ENCODE measurements at regions not wholly inside any gene's neighbourhood (a gene's known extent, or its start where the extent isn't known, plus 50 kb on each side); places are given as distances from the start of the nearest gene placed in this dataset.
A peak's percentile ranks its signal among the peaks of the same experiment; 100 is the strongest.

GRCh38 chr10:44326474-44327030, 58.3 kb downstream of the CXCL12 start:
- DNase-seq (ENCODE audit: low read depth in 2 of 2): no peak

GRCh38 chr10:44325596-44326307, 59.1 kb downstream of the CXCL12 start:
- no peak for DNase-seq (ENCODE audit: low read depth in 2 of 2)

- no peak for DNase-seq (ENCODE audit: low read depth in 2 of 2)
These were observed 59.7 kb downstream of the CXCL12 start for GRCh38 chr10:44325157-44325556.

- DNase-seq (ENCODE audit: low read depth in 2 of 2): no peak
These were observed 61.1 kb downstream of the CXCL12 start for GRCh38 chr10:44323838-44324237.

GRCh38 chr10:44322137-44322536, 62.8 kb downstream of the CXCL12 start:
- no peak for DNase-seq (ENCODE audit: low read depth in 2 of 2)

GRCh38 chr10:44320756-44321155, 64.1 kb downstream of the CXCL12 start:
- DNase-seq (ENCODE audit: low read depth in 2 of 2): no peak

GRCh38 chr10:44317856-44318255, 67.0 kb downstream of the CXCL12 start:
- DNase-seq (ENCODE audit: low read depth in 2 of 2): no peak

- DNase-seq (ENCODE audit: low read depth in 2 of 2): no peak
These were observed 68.0 kb downstream of the CXCL12 start for GRCh38 chr10:44316922-44317215.

GRCh38 chr10:44316187-44316921, 68.5 kb downstream of the CXCL12 start:
- peak in 1 of 2 donors; percentile 16 for DNase-seq (ENCODE audit: low read depth in 2 of 2)

GRCh38 chr10:44314802-44315460, 70.0 kb downstream of the CXCL12 start:
- DNase-seq (ENCODE audit: low read depth in 2 of 2): no peak

- DNase-seq (ENCODE audit: low read depth in 2 of 2): no peak
These were observed 71.1 kb downstream of the CXCL12 start for GRCh38 chr10:44313761-44314165.

GRCh38 chr10:44312401-44312800, 72.5 kb downstream of the CXCL12 start:
- no peak for DNase-seq (ENCODE audit: low read depth in 2 of 2)

- no peak for DNase-seq (ENCODE audit: low read depth in 2 of 2)
These were observed 73.3 kb downstream of the CXCL12 start for GRCh38 chr10:44311563-44312051.

- DNase-seq (ENCODE audit: low read depth in 2 of 2): peak; percentile 57 to 61
These were observed 73.9 kb downstream of the CXCL12 start for GRCh38 chr10:44310762-44311562.

GRCh38 chr10:44309939-44310761, 74.7 kb downstream of the CXCL12 start:
- DNase-seq (ENCODE audit: low read depth in 2 of 2): no peak

GRCh38 chr10:44309361-44309760, 75.5 kb downstream of the CXCL12 start:
- DNase-seq (ENCODE audit: low read depth in 2 of 2): no peak

- DNase-seq (ENCODE audit: low read depth in 2 of 2): no peak
These were observed 76.0 kb downstream of the CXCL12 start for GRCh38 chr10:44308935-44309334.

GRCh38 chr10:44307691-44308090, 77.2 kb downstream of the CXCL12 start:
- DNase-seq (ENCODE audit: low read depth in 2 of 2): no peak

- no peak for DNase-seq (ENCODE audit: low read depth in 2 of 2)
These were observed 78.1 kb downstream of the CXCL12 start for GRCh38 chr10:44306762-44307161.

- no peak for DNase-seq (ENCODE audit: low read depth in 2 of 2)
These were observed 78.7 kb downstream of the CXCL12 start for GRCh38 chr10:44306147-44306710.

Data from stimulated activated CD8-positive, alpha-beta memory T cell treated with anti-CD3 and anti-CD28 coated beads, Interleukin-2, amount 100 ng/mL, for 48 hours (primary cell).